NB4 (cell line): ENCODE measurements at regions not wholly inside any gene's neighbourhood (a gene's known extent, or its start where the extent isn't known, plus 50 kb on each side); places are given as distances from the start of the nearest gene placed in this dataset.

ENCODE experiments used
- MYC ChIP-seq: IDR thresholded peaks from 2 replicates; pipeline ENCODE4 v1.6.1; 2011; ENCODE audit warnings: low read depth, low read length
- TF ChIP-seq, protein P1 (sequence below): IDR thresholded peaks from one replicate; pipeline ENCODE4 v1.5.1; 2012; ENCODE audit warnings: low read depth, low read length
- TF ChIP-seq, protein P2 (sequence below): IDR thresholded peaks from 2 replicates; pipeline ENCODE4 v1.6.1; 2011; ENCODE audit warnings: low read depth, low read length

DNA sequence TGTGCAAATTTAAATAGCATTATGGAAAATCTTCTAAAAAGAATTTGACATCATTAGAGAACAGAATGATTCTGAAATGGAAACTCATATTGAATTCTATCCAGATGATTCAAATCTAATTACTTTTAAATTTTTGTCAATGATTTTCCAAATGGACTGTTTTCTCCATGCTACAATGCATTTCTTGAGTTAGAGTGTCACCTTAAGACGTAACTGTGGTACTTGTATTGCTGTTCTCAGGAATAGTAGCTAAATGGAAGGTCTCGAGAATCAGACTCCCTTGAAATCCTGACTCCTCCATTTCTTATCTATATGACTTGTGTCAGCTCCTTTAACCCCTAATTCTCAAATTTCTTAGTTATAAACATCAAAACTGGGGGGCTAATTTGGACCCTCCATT is 102.3 kb downstream of the P2RY1 start:
- TF ChIP-seq, protein P1, sequence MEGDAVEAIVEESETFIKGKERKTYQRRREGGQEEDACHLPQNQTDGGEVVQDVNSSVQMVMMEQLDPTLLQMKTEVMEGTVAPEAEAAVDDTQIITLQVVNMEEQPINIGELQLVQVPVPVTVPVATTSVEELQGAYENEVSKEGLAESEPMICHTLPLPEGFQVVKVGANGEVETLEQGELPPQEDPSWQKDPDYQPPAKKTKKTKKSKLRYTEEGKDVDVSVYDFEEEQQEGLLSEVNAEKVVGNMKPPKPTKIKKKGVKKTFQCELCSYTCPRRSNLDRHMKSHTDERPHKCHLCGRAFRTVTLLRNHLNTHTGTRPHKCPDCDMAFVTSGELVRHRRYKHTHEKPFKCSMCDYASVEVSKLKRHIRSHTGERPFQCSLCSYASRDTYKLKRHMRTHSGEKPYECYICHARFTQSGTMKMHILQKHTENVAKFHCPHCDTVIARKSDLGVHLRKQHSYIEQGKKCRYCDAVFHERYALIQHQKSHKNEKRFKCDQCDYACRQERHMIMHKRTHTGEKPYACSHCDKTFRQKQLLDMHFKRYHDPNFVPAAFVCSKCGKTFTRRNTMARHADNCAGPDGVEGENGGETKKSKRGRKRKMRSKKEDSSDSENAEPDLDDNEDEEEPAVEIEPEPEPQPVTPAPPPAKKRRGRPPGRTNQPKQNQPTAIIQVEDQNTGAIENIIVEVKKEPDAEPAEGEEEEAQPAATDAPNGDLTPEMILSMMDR: no peak
- TF ChIP-seq, protein P2, sequence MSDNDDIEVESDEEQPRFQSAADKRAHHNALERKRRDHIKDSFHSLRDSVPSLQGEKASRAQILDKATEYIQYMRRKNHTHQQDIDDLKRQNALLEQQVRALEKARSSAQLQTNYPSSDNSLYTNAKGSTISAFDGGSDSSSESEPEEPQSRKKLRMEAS: no peak
- TF ChIP-seq MYC: no peak
